GM23338 (cell line): ENCODE measurements at regions not wholly inside any gene's neighbourhood (a gene's known extent, or its start where the extent isn't known, plus 50 kb on each side); places are given as distances from the start of the nearest gene placed in this dataset.

Experiments used
- CREB1 ChIP-seq: fragments of 250-450 bp; sonication (Bioruptor Pico); IDR thresholded peaks from 2 replicates; pipeline ENCODE4 v1.5.0; 2020; ENCODE audit warnings: low read depth, mild to moderate bottlenecking, moderate library complexity
- CTCF ChIP-seq, 2 experiments: fragments of 200-600 bp in 1 of 2; sonication (generic) in 1 of 2; conservative IDR thresholded peaks; 2 replicates each; pipeline versions ENCODE4 v1.5.1 to v1.6.1; 2016 to 2017; ENCODE audit warnings: antibody characterized with exemption in 2 of 2, low read depth in 2 of 2, mild to moderate bottlenecking in 2 of 2, moderate library complexity in 1 of 2
- EZH2 ChIP-seq: fragments of 200-600 bp; sonication (generic); IDR thresholded peaks from one replicate; pipeline ENCODE4 v1.8.0; 2017; ENCODE audit warnings: antibody characterized with exemption, mild to moderate bottlenecking, low read depth; ENCODE audit not compliant: unreplicated experiment
- EZH2phosphoT487 ChIP-seq: fragments of 200-600 bp; sonication (generic); IDR thresholded peaks from one replicate; pipeline ENCODE4 v1.8.1; 2018; ENCODE audit warnings: antibody characterized with exemption; ENCODE audit not compliant: unreplicated experiment
- POLR2AphosphoS5 ChIP-seq: IDR thresholded peaks from 2 replicates; pipeline ENCODE4 v1.6.1; 2016; ENCODE audit warnings: antibody characterized with exemption, low read depth
- ZNF114 ChIP-seq: fragments of 250-450 bp; sonication (Bioruptor Pico); IDR thresholded peaks from 2 replicates; pipeline ENCODE4 v1.5.0; 2020; ENCODE audit warnings: mild to moderate bottlenecking, moderate library complexity
- ZNF331 ChIP-seq: fragments of 250-450 bp; sonication (Bioruptor Pico); IDR thresholded peaks from 2 replicates; pipeline ENCODE4 v1.5.0; 2020; ENCODE audit warnings: low read depth, mild to moderate bottlenecking, moderate library complexity
- ZNF462 ChIP-seq: fragments of 250-450 bp; sonication (Bioruptor Pico); IDR thresholded peaks from 2 replicates; pipeline ENCODE4 v1.5.0; 2020; ENCODE audit warnings: mild to moderate bottlenecking, moderate library complexity
- TF ChIP-seq, protein P1 (sequence below): IDR thresholded peaks from one replicate; pipeline ENCODE4 v1.6.1; 2018; ENCODE audit warnings: antibody characterized with exemption; ENCODE audit not compliant: unreplicated experiment

- no peak for TF ChIP-seq ZNF462 (CRISPR knock-in tag)
- TF ChIP-seq CTCF (conservative IDR thresholded peaks at IDR 0.05; ENCODE audit: low read depth in 2 of 2): no peak
- TF ChIP-seq CREB1 (CRISPR knock-in tag): no peak
- TF ChIP-seq EZH2: no peak
- no peak for TF ChIP-seq POLR2AphosphoS5
- no peak for TF ChIP-seq ZNF331 (CRISPR knock-in tag)
- TF ChIP-seq ZNF114 (CRISPR knock-in tag): no peak
- TF ChIP-seq, protein P1, sequence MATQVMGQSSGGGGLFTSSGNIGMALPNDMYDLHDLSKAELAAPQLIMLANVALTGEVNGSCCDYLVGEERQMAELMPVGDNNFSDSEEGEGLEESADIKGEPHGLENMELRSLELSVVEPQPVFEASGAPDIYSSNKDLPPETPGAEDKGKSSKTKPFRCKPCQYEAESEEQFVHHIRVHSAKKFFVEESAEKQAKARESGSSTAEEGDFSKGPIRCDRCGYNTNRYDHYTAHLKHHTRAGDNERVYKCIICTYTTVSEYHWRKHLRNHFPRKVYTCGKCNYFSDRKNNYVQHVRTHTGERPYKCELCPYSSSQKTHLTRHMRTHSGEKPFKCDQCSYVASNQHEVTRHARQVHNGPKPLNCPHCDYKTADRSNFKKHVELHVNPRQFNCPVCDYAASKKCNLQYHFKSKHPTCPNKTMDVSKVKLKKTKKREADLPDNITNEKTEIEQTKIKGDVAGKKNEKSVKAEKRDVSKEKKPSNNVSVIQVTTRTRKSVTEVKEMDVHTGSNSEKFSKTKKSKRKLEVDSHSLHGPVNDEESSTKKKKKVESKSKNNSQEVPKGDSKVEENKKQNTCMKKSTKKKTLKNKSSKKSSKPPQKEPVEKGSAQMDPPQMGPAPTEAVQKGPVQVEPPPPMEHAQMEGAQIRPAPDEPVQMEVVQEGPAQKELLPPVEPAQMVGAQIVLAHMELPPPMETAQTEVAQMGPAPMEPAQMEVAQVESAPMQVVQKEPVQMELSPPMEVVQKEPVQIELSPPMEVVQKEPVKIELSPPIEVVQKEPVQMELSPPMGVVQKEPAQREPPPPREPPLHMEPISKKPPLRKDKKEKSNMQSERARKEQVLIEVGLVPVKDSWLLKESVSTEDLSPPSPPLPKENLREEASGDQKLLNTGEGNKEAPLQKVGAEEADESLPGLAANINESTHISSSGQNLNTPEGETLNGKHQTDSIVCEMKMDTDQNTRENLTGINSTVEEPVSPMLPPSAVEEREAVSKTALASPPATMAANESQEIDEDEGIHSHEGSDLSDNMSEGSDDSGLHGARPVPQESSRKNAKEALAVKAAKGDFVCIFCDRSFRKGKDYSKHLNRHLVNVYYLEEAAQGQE: no peak
- TF ChIP-seq EZH2phosphoT487: no peak
Measured at GRCh38 chr13:109517517-109517916, 268.9 kb downstream of the IRS2 start.
